SK-N-SH treated with all-trans-retinoic acid at 6 μM for 48 hours (cell line): ENCODE measurements at regions not wholly inside any gene's neighbourhood (a gene's known extent, or its start where the extent isn't known, plus 50 kb on each side); places are given as distances from the start of the nearest gene placed in this dataset.
"Not testable (repeated sequence)": the region's sequence is repeated elsewhere in the genome, so short reads cannot be mapped to it uniquely, and the experiment has no call there.

Source experiments
- ATAC-seq: fragments of 200-7000 bp; cut with Tn5 transposase; 3 replicates; pipeline ENCODE4 v1.9.1; 2020; ENCODE audit warnings: mild to moderate bottlenecking, moderate library complexity
- ARNTL ChIP-seq: fragments of 450-650 bp; formaldehyde crosslinking; IDR thresholded peaks from 2 replicates; pipeline ENCODE4 v1.5.0; 2020; ENCODE audit warnings: low read depth, mild to moderate bottlenecking, moderate library complexity, borderline replicate concordance
- BACH2 ChIP-seq: fragments of 250-450 bp; sonication (Bioruptor Pico); IDR thresholded peaks from 2 replicates; pipeline ENCODE4 v1.9.0; 2021; ENCODE audit warnings: mild to moderate bottlenecking, borderline replicate concordance
- CSDC2 ChIP-seq: fragments of 250-450 bp; sonication (Bioruptor Pico); IDR thresholded peaks from 2 replicates; pipeline ENCODE4 v1.5.0; 2020; ENCODE audit warnings: mild to moderate bottlenecking, moderate library complexity
- CSRNP3 ChIP-seq: fragments of 250-450 bp; sonication (Bioruptor Pico); IDR thresholded peaks from 2 replicates; pipeline ENCODE4 v1.5.1; 2021; ENCODE audit warnings: mild to moderate bottlenecking, moderate library complexity
- ESRRG ChIP-seq: fragments of 250-450 bp; sonication (Bioruptor Pico); IDR thresholded peaks from 2 replicates; pipeline ENCODE4 v1.6.1; 2021; ENCODE audit warnings: mild to moderate bottlenecking
- GLIS3 ChIP-seq: fragments of 250-450 bp; sonication (Bioruptor Pico); IDR thresholded peaks from 2 replicates; pipeline ENCODE4 v1.5.0; 2020; ENCODE audit warnings: mild to moderate bottlenecking, moderate library complexity
- ISL1 ChIP-seq: fragments of 250-450 bp; sonication (Bioruptor Pico); IDR thresholded peaks from 2 replicates; pipeline ENCODE4 v2.1.2; 2022; ENCODE audit warnings: mild to moderate bottlenecking, moderate library complexity
- RARB ChIP-seq: fragments of 250-450 bp; sonication (Bioruptor Pico); IDR thresholded peaks from 2 replicates; pipeline ENCODE4 v1.8.0; 2021; ENCODE audit warnings: mild to moderate bottlenecking, moderate library complexity
- SNAI2 ChIP-seq: fragments of 250-450 bp; sonication (Bioruptor Pico); IDR thresholded peaks from 2 replicates; pipeline ENCODE4 v1.5.0; 2020; ENCODE audit warnings: mild to moderate bottlenecking, moderate library complexity
- TCF4 ChIP-seq: fragments of 250-450 bp; sonication (Bioruptor Pico); IDR thresholded peaks from 2 replicates; pipeline ENCODE4 v1.8.0; 2021; ENCODE audit warnings: mild to moderate bottlenecking, moderate library complexity, borderline replicate concordance
- TOX ChIP-seq: fragments of 250-450 bp; sonication (Bioruptor Pico); IDR thresholded peaks from 2 replicates; pipeline ENCODE4 v1.8.0; 2021; ENCODE audit warnings: mild to moderate bottlenecking, moderate library complexity, borderline replicate concordance
- TSHZ2 ChIP-seq: fragments of 250-450 bp; sonication (Bioruptor Pico); IDR thresholded peaks from 2 replicates; pipeline ENCODE4 v1.5.0; 2020; ENCODE audit warnings: mild to moderate bottlenecking, moderate library complexity
- ZC3H10 ChIP-seq: fragments of 250-450 bp; sonication (Bioruptor Pico); IDR thresholded peaks from 2 replicates; pipeline ENCODE4 v1.5.1; 2021; ENCODE audit warnings: mild to moderate bottlenecking, moderate library complexity
- ZFP3 ChIP-seq: fragments of 250-450 bp; sonication (Bioruptor Pico); IDR thresholded peaks from 2 replicates; pipeline ENCODE4 v1.5.0; 2020; ENCODE audit warnings: mild to moderate bottlenecking, moderate library complexity
- ZFP30 ChIP-seq: fragments of 450-650 bp; formaldehyde crosslinking; IDR thresholded peaks from 2 replicates; pipeline ENCODE4 v1.5.0; 2022; ENCODE audit warnings: mild to moderate bottlenecking, moderate library complexity
- ZNF8 ChIP-seq: fragments of 450-650 bp; formaldehyde crosslinking; IDR thresholded peaks from 2 replicates; pipeline ENCODE4 v1.5.0; 2020; ENCODE audit warnings: mild to moderate bottlenecking, moderate library complexity
- TF ChIP-seq, protein P1 (sequence below): fragments of 250-450 bp; sonication (Bioruptor Pico); IDR thresholded peaks from 2 replicates; pipeline ENCODE4 v1.8.0; 2021; ENCODE audit warnings: low read depth, mild to moderate bottlenecking, moderate library complexity, borderline replicate concordance

DNA sequence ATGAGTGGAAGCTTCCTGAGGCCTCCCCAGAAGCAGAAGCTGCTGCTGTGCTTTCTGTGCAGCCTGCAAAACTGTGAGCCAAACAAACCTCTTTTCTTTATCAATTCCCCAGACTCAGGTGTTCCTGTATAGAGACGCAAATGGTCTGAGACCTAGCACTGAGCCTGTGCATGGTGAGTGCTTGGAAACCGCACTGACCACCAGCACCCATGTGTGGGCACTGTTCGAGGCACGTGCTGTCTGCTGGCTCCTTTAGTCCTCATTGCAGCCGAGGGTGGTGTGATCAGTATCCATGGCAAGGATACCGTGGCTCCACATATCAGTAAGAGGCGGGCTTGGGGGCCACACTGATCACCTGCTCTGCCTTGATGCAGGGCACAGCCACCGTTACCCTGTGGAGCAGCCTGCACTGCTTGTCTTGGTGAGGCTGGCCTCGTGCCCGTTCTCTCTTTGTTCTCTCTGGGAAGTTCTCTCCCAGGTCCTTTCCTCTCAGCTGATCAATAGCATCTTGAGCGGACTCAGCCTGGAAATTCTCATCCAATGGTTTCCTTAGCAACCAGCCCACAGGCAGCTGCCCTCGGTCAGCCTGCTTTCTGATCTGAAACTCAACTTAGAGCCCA lies 101.0 kb downstream of the PLXNA1 start:
- TF ChIP-seq ZNF8 (CRISPR knock-in tag) (no peak), CSDC2 (CRISPR knock-in tag) (no peak), TOX (CRISPR knock-in tag) (no peak), ISL1 (CRISPR knock-in tag) (no peak)
- ATAC-seq = peak; percentile 33; the same call in 1 of the 3 replicates

- ATAC-seq = no peak
- TF ChIP-seq RARB (no peak), ARNTL (no peak), TOX (CRISPR knock-in tag) (no peak), BACH2 (CRISPR knock-in tag) (no peak), TSHZ2 (CRISPR knock-in tag) (no peak), ESRRG (CRISPR knock-in tag) (no peak), ZFP3 (CRISPR knock-in tag) (no peak)
- TF ChIP-seq, protein P1, sequence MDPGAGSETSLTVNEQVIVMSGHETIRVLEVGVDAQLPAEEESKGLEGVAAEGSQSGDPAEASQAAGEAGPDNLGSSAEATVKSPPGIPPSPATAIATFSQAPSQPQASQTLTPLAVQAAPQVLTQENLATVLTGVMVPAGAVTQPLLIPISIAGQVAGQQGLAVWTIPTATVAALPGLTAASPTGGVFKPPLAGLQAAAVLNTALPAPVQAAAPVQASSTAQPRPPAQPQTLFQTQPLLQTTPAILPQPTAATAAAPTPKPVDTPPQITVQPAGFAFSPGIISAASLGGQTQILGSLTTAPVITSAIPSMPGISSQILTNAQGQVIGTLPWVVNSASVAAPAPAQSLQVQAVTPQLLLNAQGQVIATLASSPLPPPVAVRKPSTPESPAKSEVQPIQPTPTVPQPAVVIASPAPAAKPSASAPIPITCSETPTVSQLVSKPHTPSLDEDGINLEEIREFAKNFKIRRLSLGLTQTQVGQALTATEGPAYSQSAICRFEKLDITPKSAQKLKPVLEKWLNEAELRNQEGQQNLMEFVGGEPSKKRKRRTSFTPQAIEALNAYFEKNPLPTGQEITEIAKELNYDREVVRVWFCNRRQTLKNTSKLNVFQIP = no peak
- TF ChIP-seq, all 23 proteins: peak for 0
These were observed 101.6 kb downstream of the PLXNA1 start for GRCh38 chr3:127084401-127084990.

DNA sequence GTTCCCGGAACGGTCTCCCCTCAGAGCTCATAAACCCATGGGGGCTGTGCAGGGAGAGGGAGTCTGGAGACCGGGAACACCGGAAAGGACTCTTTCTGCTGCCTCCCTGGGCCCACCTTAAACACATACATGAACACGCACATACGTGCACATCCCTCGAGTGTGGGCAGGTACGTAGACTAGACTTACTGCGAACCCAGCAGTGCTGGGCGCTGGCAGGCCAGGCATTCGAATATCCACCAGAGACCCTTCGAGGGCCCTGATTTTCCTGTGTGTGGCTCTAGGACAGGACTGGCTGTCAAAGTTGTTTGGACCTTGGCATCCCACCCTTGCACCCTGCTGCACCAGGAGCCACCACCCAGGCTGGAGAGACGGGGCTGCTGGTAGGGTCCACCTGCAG lies 102.7 kb downstream of the PLXNA1 start:
- no peak for TF ChIP-seq SNAI2 (CRISPR knock-in tag)
- TF ChIP-seq ZC3H10 (CRISPR knock-in tag) = no peak
- no peak for TF ChIP-seq CSRNP3 (CRISPR knock-in tag)
- TF ChIP-seq ZNF8 (CRISPR knock-in tag) = no peak
- no peak for TF ChIP-seq TCF4 (CRISPR knock-in tag)
- TF ChIP-seq, protein P1 = no peak
- no peak for TF ChIP-seq BACH2 (CRISPR knock-in tag)
- TF ChIP-seq RARB = no peak
- no peak for TF ChIP-seq ISL1 (CRISPR knock-in tag)
- no peak for TF ChIP-seq TOX (CRISPR knock-in tag)
- TF ChIP-seq GLIS3 = no peak
- TF ChIP-seq ZFP30 (CRISPR knock-in tag) = no peak
- TF ChIP-seq TSHZ2 (CRISPR knock-in tag) = no peak
- no peak for TF ChIP-seq ARNTL
- ATAC-seq = no peak

DNA sequence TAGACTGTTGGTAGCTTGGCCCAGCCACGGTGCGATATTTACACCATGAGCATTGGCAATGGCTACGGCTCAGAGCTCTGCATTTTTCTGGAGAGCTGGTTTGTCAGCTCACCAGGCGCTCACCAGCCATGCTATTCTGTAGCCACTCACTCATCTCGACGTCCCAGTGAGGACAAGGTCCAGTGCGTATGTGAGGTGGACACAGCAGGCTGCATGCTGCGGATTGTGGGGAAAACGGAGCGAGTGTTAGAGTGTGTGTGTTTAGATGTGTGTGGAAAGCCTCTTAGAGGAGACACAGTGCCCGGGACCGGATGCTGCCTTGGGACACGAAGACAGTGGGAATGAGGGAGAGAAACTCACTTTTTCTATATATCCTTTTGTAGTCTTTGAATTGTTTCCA lies 103.7 kb downstream of the PLXNA1 start:
- ATAC-seq = not testable (repeated sequence)
